ENCODE measurements at regions not wholly inside any gene's neighbourhood (a gene's known extent, or its start where the extent isn't known, plus 50 kb on each side); places are given as distances from the start of the nearest gene placed in this dataset.
"Not testable (repeated sequence)": the region's sequence is repeated elsewhere in the genome, so short reads cannot be mapped to it uniquely, and the experiment has no call there.

DNA sequence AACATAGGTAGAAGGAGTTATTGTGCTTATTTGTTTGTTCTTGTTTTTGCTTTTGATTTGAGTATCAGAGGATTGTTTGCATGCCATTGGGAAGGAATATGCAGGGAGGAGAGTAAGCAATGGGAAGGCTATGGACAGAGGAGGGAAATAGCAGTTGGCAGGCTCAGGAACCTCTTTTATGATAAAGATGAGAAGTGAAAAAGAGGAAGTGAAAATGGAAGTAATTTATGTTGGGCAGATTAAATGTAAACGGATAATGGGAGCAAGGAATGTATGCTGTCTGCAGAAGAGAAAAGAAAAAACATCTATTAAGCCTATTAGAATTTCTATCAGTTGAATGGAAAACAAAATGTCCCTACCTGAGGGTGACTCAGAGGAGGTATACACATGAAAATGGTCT, 90.1 kb upstream of the NPSR1 start:
- in situ Hi-C loops (cut with HindIII; ENCODE audit: low sequenced_read_pairs), result loop anchor here (5.0 kb wide), 1 partner anchor 44 kb away; no protein-coding TSS in a partner anchor

DNA sequence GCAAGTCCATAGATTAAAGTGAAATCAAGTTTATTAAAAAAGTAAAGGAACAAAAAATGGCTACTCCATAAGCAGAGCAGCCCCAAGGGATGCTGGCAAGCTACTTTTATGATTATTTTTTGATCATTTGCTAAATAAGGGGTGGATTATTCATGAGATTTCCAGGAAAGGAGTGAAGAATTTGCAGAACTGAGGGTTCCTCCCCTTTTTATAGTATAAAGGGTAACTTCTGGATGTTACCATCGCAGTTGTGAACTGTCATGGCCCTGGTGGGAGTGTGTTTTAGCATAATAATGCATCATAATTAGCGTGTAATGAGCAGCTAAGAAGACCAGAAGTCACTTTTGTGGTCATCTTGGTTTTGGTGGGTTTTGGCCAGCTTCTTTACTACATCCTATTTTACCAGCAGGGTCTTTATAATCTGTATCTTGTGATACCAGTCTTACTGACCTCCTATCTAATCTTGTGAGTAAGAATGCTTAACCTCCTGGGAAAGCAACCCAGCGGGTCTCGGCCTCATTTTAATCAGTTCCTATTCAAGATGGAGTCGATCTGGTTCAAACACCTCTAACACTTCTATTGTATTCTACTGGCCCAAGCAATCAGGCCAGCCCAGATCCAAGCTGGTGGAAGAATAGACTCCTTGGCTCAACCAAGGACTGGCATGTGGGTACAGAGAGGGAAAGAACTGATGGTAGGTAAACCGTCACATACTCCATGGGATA, 87.9 kb upstream of the NPSR1 start:
- in situ Hi-C loops (cut with HindIII; ENCODE audit: low sequenced_read_pairs), result loop anchor here (5.0 kb wide), 1 partner anchor 42 kb away; no protein-coding TSS in a partner anchor

DNA sequence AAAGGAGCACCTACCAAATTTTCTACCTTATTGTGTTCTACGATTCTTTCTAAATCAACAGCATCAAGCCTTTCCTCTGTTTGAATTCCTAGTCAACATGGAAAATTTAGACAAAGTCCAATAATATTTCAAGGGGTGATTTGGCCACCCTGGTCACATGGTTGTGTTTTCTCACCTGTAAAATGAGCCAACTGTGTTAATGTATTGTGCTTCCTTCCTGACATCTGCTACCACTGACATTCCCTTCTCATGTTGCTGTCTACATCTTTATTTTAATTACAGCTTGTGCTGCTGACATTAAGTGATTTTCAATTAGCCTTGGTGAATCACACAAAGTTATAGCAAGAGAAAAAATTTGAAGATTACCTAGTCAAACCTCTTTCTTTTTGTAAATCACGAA, 83.0 kb upstream of the NPSR1 start:
- in situ Hi-C loops (cut with HindIII; ENCODE audit: low sequenced_read_pairs), result no loop called here

DNA sequence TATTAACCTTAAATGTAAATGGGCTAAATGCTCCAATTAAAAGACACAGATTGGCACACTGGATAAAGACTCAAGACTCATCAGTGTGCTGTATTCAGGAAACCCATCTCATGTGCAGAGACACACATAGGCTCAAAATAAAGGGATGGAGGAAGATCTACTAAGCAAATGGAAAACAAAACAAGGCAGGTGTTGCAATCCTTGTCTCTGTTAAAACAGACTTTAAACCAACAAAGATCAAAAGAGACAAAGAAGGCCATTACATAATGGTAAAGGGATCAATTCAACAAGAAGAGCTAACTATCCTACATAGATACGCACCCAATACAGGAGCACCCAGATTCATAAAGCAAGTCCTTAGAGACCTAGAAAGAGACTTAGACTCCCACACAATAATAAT, 80.1 kb upstream of the NPSR1 start:
- in situ Hi-C loops (cut with HindIII; ENCODE audit: low sequenced_read_pairs), result not testable (repeated sequence)

DNA sequence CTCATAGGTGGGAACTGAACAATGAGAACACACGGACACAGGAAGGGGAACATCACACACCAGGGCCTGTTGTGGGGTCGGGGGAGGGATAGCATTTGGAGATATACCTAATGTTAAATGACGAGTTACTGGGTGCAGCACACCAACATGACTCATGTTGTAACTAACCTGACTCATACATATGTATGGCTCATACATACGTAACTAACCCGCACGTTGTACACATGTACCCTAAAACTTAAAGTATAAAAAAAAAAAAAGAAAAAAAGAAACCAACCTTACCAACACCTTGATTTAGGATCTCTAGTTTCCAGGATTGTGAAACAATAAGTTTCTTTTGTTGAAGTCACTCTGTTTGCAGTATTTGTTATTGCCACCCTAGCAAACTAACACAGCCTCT, 76.3 kb upstream of the NPSR1 start:
- in situ Hi-C loops (cut with HindIII; ENCODE audit: low sequenced_read_pairs), result not testable (repeated sequence)

DNA sequence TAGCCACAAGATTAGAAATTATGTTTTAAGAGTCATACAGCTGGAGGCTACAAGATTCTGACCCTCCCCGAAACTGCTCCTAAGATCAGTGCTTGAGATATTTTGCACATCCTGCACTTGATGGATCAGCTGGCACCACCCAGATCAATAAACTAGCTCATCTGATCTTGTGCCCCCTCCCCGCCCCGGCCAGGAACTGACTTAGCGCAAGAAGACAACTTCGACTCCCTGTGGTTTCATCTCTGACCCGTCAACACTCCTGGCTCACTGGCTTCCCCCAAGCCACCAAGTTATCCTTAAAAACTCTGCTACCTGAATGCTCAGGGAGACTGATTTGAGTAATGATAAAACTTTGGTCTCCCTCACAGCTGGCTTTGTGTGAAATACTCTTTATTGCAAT, 73.5 kb upstream of the NPSR1 start:
- in situ Hi-C loops (cut with HindIII; ENCODE audit: low sequenced_read_pairs), result no loop called here

DNA sequence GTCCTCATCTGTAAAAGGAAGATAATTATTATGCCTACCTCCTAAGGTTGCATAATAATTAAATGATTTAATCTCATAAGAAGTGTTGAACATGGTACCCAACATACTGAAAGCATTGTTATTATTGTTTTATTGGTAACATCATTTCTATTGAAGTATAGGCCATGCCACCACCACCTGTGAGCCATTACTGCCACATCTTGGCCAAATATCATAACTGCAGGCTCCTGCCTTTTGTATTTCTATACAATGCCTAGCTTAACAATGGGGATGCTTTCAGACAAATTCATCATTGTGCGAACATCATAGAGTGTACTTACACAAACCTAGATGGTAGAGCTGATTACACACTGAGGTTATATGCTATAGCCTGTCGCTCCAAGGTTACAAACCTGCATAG, 61.1 kb upstream of the NPSR1 start:
- in situ Hi-C loops (cut with HindIII; ENCODE audit: low sequenced_read_pairs), result no loop called here

DNA sequence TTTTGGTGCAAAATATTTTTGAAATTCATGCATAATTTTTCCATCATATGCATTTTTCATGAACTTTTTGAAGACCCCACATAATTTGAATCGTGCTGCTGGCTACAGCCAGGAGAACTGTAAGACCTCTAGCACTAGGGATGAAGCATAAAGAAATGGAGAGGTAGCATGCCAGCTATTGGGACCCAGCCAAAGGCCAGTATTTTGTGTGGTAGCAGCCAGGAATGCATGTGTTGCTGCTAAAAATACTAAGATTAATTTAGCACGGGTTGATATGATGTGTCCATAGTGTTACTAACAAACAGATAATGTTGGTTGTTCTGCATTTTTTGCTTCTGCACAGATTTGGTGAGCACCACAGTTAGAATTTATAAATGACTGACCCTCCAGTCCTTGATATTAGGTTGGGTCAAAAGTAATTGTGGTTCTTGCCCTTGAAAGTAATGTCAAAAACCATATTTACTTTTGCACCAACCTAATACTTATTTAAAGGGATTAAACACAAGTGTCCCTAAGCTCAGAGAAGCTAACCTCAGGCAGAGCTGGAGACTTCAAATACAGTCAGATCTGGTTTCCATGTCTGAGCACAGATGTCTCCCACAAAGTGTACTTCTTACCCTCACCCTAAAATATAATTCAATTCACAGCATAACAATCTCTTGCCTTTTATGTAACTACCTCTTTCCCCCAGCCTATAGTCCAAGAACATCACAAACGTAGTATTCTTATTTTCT, 54.1 kb upstream of the NPSR1 start:
- in situ Hi-C loops (cut with HindIII; ENCODE audit: low sequenced_read_pairs), result no loop called here

All from endothelial cell of hepatic sinusoid (primary cell).